Activated gamma-delta T cell (primary cell): ENCODE measurements at regions not wholly inside any gene's neighbourhood (a gene's known extent, or its start where the extent isn't known, plus 50 kb on each side); places are given as distances from the start of the nearest gene placed in this dataset.

ENCODE experiments used
- DNase-seq: peaks from one replicate; lab custom pipeline; 2025; lab: John Stamatoyannopoulos, UW

DNA sequence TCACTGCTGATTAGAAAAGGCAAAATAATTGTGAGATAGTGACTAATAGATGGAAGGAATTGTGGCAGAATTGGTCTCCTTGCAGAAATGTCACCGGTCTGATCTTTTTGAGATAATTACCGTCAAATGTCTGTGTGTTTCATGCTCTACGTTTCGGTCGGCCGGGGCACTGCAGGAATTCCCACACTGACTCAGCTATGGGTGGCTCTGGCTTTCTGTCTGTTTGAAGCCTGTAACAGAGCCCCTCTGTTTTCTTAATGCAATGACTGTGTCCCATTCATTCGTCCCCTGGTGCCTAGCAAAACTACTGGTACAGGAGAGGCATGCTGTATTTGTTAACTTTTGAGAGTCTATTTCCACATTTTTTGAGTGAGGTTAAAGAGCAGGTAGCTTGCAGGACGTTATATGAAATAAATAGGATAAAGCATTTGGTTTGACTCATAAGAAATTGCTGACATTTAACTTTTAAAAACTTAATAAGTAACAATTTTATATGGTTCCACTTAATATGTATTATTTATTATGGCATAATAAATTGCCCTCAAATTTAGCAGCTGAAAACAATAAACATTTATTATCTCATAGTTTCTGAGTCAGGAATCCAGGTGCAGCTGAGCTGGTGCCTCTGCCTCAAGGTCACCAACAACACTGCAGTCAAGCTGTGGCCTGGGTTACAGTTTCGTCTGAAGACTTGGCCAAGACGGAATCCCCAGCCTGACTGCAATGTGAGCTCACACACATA, 53.3 kb upstream of the CTBP2 start:
- no peak for DNase-seq

- no peak for DNase-seq
Observed at GRCh38 chr10:125212150-125212809, 51.9 kb upstream of the CTBP2 start.
